Hindlimb muscle (tissue), 1 donor: ENCODE measurements at regions not wholly inside any gene's neighbourhood (a gene's known extent, or its start where the extent isn't known, plus 50 kb on each side); places are given as distances from the start of the nearest gene placed in this dataset.
A peak's percentile ranks its signal among the peaks of the same experiment; 100 is the strongest.

Experiments
- DNase-seq: peaks from one replicate; pipeline ENCODE4 v3.0.0-alpha.2; 2013

GRCh38 chr13:105116966-105117365, 1418.5 kb downstream of the EFNB2 start:
- peak; percentile 15 for DNase-seq

- DNase-seq = no peak
Measured at GRCh38 chr13:105112561-105112960, 1422.9 kb downstream of the EFNB2 start.

GRCh38 chr13:105107781-105108180, 1427.7 kb downstream of the EFNB2 start:
- DNase-seq = no peak

GRCh38 chr13:105105471-105105870, 1430.0 kb downstream of the EFNB2 start:
- no peak for DNase-seq

GRCh38 chr13:105097521-105097920, 1437.9 kb downstream of the EFNB2 start:
- DNase-seq = peak; percentile 4

GRCh38 chr13:105089858-105090643, 1445.4 kb downstream of the EFNB2 start:
- no peak for DNase-seq

- no peak for DNase-seq
Measured at GRCh38 chr13:105087945-105088344, 1447.5 kb downstream of the EFNB2 start.

GRCh38 chr13:105084931-105085330, 1450.5 kb downstream of the EFNB2 start:
- DNase-seq = no peak

GRCh38 chr13:105083992-105084391, 1451.5 kb downstream of the EFNB2 start:
- DNase-seq = no peak

GRCh38 chr13:105074755-105075154, 1460.7 kb downstream of the EFNB2 start:
- DNase-seq = no peak

GRCh38 chr13:105073041-105073440, 1462.4 kb downstream of the EFNB2 start:
- no peak for DNase-seq

GRCh38 chr13:105070452-105070851, 1465.0 kb downstream of the EFNB2 start:
- no peak for DNase-seq

GRCh38 chr13:105069106-105069505, 1466.4 kb downstream of the EFNB2 start:
- DNase-seq = no peak

- DNase-seq = no peak
Measured at GRCh38 chr13:105063676-105064075, 1471.8 kb downstream of the EFNB2 start.

- DNase-seq = no peak
Measured at GRCh38 chr13:105059786-105060185, 1475.7 kb downstream of the EFNB2 start.

GRCh38 chr13:105058517-105058916, 1476.9 kb downstream of the EFNB2 start:
- DNase-seq = no peak

- no peak for DNase-seq
Measured at GRCh38 chr13:105052711-105053110, 1482.8 kb downstream of the EFNB2 start.

GRCh38 chr13:105050686-105051085, 1484.8 kb downstream of the EFNB2 start:
- no peak for DNase-seq

- no peak for DNase-seq
Measured at GRCh38 chr13:105048677-105049076, 1486.8 kb downstream of the EFNB2 start.

GRCh38 chr13:105047676-105048295, 1487.7 kb downstream of the EFNB2 start:
- no peak for DNase-seq

GRCh38 chr13:105037110-105037509, 1498.4 kb downstream of the EFNB2 start:
- DNase-seq = no peak

GRCh38 chr13:105035092-105035491, 1500.4 kb downstream of the EFNB2 start:
- no peak for DNase-seq

- no peak for DNase-seq
Measured at GRCh38 chr13:105033999-105034398, 1501.5 kb downstream of the EFNB2 start.

- DNase-seq = no peak
Measured at GRCh38 chr13:105031306-105031705, 1504.2 kb downstream of the EFNB2 start.
